ENCODE measurements at regions not wholly inside any gene's neighbourhood (a gene's known extent, or its start where the extent isn't known, plus 50 kb on each side); places are given as distances from the start of the nearest gene placed in this dataset.

GRCh38 chr18:70973626-70974025 lies 684.8 kb downstream of the SOCS6 start:
- in situ Hi-C loops (cut with HindIII; ENCODE audit: low pct_unique_long_range_greater_than_20kb, low sequenced_read_pairs): no loop called here
- H3K9me3 ChIP-seq (ENCODE audit: control insufficient read depth, insufficient read depth, low read depth, low read length): no peaks in the 10 kb centered on the region
- ATAC-seq (no peak), DNase-seq (ENCODE audit: low read depth, low spot score) (no peak)
- POLR2A ChIA-PET: no interaction called here
- no peaks in the 10 kb centered on the region for H3K27me3 ChIP-seq (ENCODE audit: control insufficient read depth, insufficient read depth, low read length)
- no peak overlapping the region for H3K4me3 ChIP-seq (ENCODE audit: low read depth in 2 of 2, low read length in 2 of 2)
- BruUV-seq (replicated peaks): no TSS peak
- no peak for TF ChIP-seq TCF7L2 (IDR thresholded peaks at IDR 0.05; ENCODE audit: low read depth, low read length)
- no peak for TF ChIP-seq SIN3A (IDR thresholded peaks at IDR 0.05; ENCODE audit: borderline replicate concordance, insufficient read depth, low read depth, low read length)
- no peak for TF ChIP-seq REST (IDR thresholded peaks at IDR 0.05; ENCODE audit: insufficient read depth in 1 of 2, low read depth in 2 of 2, low read length in 1 of 2)
- TF ChIP-seq POLR2AphosphoS5 (IDR thresholded peaks at IDR 0.05; ENCODE audit: low read depth, low read length): no peak
- no peak for TF ChIP-seq CTCF (IDR thresholded peaks at IDR 0.05)
- H3K36me3 ChIP-seq (ENCODE audit: control insufficient read depth, insufficient read depth, low read length): no peaks in the 10 kb centered on the region
- intact Hi-C loops (cut with micrococcal nuclease; ENCODE audit: unreplicated experiment): no loop called here
- H3K27ac ChIP-seq (ENCODE audit: low read length): no peak overlapping the region
- CTCF ChIA-PET: no interaction called here
- no peaks in the 10 kb centered on the region for H3K4me1 ChIP-seq (ENCODE audit: control insufficient read depth, insufficient read depth, low read length)

- no peak for TF ChIP-seq CTCF (IDR thresholded peaks at IDR 0.05)
- no TSS peak for BruUV-seq (replicated peaks)
- intact Hi-C loops (cut with micrococcal nuclease; ENCODE audit: unreplicated experiment) (no loop called here), in situ Hi-C loops (cut with HindIII; ENCODE audit: low pct_unique_long_range_greater_than_20kb, low sequenced_read_pairs) (no loop called here)
- Histone ChIP-seq H3K4me1 (ENCODE audit: control insufficient read depth, insufficient read depth, low read length) (no peaks in the 10 kb centered on the region), H3K9me3 (ENCODE audit: control insufficient read depth, insufficient read depth, low read depth, low read length) (no peaks in the 10 kb centered on the region), H3K27ac (ENCODE audit: low read length) (no peak overlapping the region), H3K36me3 (ENCODE audit: control insufficient read depth, insufficient read depth, low read length) (no peaks in the 10 kb centered on the region), H3K4me3 (ENCODE audit: low read depth in 2 of 2, low read length in 2 of 2) (no peak overlapping the region), H3K27me3 (ENCODE audit: control insufficient read depth, insufficient read depth, low read length) (no peaks in the 10 kb centered on the region)
- CTCF ChIA-PET: no interaction called here
- no peak for DNase-seq (ENCODE audit: low read depth, low spot score)
- POLR2A ChIA-PET: no interaction called here
- ATAC-seq: no peak
These were observed 677.6 kb downstream of the SOCS6 start for GRCh38 chr18:70966419-70966818.

GRCh38 chr18:70961939-70962338 lies 673.1 kb downstream of the SOCS6 start:
- no TSS peak for BruUV-seq (replicated peaks)
- Histone ChIP-seq H3K36me3 (ENCODE audit: control insufficient read depth, insufficient read depth, low read length) (no peaks in the 10 kb centered on the region), H3K27me3 (ENCODE audit: control insufficient read depth, insufficient read depth, low read length) (no peaks in the 10 kb centered on the region), H3K4me3 (ENCODE audit: low read depth in 2 of 2, low read length in 2 of 2) (no peak overlapping the region), H3K4me1 (ENCODE audit: control insufficient read depth, insufficient read depth, low read length) (no peaks in the 10 kb centered on the region), H3K9me3 (ENCODE audit: control insufficient read depth, insufficient read depth, low read depth, low read length) (no peaks in the 10 kb centered on the region), H3K27ac (ENCODE audit: low read length) (no peak overlapping the region)
- TF ChIP-seq REST (IDR thresholded peaks at IDR 0.05; ENCODE audit: insufficient read depth in 1 of 2, low read depth in 2 of 2, low read length in 1 of 2) (no peak), TCF7L2 (IDR thresholded peaks at IDR 0.05; ENCODE audit: low read depth, low read length) (no peak), CTCF (IDR thresholded peaks at IDR 0.05) (no peak), SIN3A (IDR thresholded peaks at IDR 0.05; ENCODE audit: borderline replicate concordance, insufficient read depth, low read depth, low read length) (no peak), POLR2AphosphoS5 (IDR thresholded peaks at IDR 0.05; ENCODE audit: low read depth, low read length) (no peak)
- in situ Hi-C loops (cut with HindIII; ENCODE audit: low pct_unique_long_range_greater_than_20kb, low sequenced_read_pairs) (no loop called here), intact Hi-C loops (cut with micrococcal nuclease; ENCODE audit: unreplicated experiment) (no loop called here)
- DNase-seq (ENCODE audit: low read depth, low spot score) (no peak), ATAC-seq (no peak)
- ChIA-PET CTCF (no interaction called here), POLR2A (no interaction called here)
